GM19452 (cell line): ENCODE measurements at regions not wholly inside any gene's neighbourhood (a gene's known extent, or its start where the extent isn't known, plus 50 kb on each side); places are given as distances from the start of the nearest gene placed in this dataset.
A peak's percentile ranks its signal among the peaks of the same experiment; 100 is the strongest.
"Not testable (repeated sequence)": the region's sequence is repeated elsewhere in the genome, so short reads cannot be mapped to it uniquely, and the experiment has no call there.

Experiments
- ATAC-seq: cut with Tn5 transposase; IDR thresholded peaks from one replicate; pipeline ENCODE4 v1.9.1; 2021; ENCODE audit not compliant: unreplicated experiment

DNA sequence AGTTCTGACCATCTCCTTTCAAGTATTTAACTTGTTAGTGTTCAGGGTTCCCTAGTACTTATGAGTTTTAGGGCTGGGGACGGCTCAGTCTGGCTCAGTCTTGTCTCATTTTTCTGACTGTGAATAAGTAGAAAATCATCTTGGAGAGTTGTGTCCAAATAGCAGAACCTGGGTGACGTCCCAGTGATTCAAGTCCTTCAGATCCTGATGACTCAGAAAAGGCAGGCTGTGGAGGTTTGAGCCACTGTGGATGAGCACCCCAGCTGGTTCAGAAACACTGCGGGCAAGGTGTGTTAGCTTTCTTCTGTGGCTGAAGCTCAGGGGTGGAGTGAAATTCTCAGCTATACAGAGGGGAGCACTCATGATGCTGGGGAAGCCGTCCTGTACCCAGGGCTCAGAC, 154.4 kb upstream of the NPY start:
- ATAC-seq, result no peak

DNA sequence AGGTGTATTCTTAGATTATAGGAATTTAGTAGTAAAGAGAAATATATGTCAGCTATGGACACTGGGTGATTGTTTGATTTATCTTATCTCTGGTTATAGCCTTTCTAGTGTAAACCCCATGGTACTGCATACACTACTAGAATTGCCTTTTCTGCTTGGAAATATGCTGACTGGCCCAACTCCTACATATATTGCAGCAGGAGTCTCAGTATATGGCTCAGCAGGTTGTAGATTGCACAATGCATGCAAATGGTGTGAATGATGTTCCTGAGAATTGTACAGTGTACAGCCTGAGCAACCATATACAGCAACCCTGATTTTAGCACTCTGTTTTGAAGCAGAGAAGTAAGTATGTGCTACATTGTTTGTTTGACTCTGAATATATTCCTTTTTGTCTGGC, 153.4 kb upstream of the NPY start:
- ATAC-seq, result no peak

DNA sequence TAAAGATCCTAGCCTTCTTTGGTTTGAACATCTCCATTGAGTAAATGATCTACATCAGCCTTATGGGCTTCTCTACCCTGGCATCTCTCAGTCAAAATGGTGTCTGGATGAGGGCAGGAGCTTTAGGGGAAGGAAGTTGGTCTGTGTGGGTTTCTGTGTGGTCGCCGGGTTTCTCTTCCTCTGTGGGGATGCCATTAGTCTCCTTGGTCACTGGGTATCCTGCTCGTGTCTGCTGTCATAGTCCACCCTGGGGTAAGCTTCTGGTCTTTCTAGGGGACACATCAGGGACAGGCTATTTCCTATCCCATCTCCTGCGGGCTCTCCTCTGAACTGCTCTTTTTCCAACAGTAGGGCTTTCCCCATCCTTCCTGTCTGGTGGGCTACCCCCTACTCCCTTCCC, 150.3 kb upstream of the NPY start:
- ATAC-seq, result peak; percentile 47

DNA sequence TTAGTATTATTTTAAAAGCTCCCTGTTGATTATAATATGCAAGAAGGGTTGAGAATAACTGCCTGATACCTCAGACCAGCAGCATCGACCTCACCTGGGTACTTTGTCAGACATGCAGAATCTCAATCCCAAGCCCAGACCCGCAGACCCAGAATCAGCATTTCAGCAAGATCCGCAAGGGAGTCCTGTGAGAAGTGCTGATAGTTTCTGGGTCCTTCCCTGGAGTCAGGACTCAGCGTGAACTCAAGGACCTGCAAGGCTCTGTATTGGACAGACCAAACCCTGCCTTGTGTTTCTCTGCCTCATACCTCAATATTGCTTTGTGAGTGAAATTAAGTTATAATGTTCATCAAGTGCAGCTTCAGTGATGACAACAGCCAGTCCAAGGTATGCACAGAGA, 149.5 kb upstream of the NPY start:
- no peak for ATAC-seq

DNA sequence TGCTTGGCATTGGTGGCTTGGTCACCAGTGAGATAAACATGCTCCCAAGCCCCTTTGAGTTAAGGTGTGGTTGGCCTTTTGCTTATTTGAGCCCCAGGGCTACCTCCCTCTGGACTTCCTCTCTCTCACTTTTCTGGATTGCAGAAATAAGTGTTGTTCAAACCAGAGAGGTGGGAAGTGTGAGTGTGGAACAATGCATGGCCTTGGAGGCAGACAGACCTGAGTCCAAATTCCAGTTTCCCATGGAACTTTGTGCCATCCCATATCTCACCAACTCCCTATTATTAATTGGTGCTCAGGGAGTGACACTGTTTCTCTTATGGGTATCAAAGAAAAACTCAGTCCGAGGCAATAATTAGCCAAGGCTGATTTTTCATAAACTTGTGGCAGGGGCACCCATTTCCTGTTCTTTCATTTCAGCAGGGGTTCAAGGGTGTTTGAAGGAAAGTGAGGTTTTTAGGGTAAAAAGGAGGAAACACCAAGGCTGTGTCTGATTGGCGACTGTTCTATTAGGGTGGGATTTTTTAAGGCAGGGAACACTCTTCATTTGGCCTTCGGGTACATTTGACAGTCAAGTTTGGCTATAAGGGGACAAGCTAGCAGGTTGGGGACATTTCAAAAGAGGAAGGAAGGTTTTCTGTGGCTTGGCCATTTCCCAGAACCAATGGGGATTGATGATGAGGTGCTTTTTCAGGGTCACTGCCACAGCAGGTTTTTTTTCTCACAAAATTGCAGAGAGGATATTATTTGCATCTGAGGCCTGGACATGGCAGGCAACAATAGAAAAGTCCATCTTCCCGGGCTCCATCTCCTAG, 148.8 kb upstream of the NPY start:
- ATAC-seq, result peak; percentile 63

DNA sequence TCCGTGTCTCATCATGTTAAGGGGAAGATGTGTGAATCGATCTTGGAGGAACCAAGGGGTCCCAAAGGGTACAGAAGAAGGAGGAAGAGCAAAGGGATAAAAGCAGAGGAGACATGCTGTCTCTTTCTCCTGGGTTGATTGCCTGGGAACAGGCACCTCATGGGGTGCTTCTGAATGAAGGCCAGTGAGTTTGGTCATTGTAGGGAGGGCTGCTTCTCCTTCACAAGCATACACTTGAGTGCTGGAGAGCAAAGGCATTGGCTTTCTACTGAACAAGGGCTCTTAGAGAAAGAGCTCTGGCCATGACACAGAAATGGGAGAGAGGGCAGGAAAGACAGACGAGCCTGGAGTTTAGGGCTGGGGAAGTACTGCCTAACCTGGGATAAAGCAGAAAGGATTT, 146.7 kb upstream of the NPY start:
- no peak for ATAC-seq

DNA sequence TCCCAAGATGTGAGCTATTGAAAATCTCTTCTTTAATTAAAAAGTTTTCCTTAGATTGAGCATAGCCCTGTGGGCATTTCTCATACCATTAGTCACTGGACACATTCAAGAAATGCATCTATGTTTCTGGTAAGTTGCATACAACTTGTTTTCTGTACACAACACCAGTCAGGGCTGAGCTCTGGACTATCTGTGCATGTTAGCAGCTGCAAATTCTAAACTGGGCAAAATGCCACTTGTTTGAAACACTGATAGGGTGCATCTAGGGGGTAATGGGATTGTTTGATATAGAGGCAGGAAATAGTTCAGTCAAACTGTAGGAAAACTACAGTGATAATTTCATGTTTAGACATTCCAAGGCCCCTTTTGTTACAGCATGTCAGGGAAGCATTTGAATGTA, 145.6 kb upstream of the NPY start:
- no peak for ATAC-seq

DNA sequence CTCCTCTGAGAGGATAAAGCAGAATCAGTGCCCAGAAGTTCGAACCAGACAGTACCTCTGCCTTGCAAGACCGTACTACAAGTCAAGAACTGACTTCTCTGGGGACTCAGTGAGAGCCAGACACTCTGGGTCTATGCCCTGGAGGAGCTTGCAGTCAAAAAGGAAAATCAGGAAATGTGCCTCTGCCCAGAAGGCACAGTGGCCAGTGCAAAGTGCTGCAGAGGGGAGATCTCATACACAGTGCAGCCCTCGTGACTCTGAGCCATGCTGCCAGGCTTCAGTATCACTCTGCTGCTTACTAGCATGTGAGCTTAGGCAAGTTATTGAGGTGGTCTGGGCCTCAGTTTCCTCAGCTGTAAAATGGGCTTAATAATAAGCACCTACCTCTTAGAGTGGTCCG, 144.0 kb upstream of the NPY start:
- ATAC-seq, result no peak

DNA sequence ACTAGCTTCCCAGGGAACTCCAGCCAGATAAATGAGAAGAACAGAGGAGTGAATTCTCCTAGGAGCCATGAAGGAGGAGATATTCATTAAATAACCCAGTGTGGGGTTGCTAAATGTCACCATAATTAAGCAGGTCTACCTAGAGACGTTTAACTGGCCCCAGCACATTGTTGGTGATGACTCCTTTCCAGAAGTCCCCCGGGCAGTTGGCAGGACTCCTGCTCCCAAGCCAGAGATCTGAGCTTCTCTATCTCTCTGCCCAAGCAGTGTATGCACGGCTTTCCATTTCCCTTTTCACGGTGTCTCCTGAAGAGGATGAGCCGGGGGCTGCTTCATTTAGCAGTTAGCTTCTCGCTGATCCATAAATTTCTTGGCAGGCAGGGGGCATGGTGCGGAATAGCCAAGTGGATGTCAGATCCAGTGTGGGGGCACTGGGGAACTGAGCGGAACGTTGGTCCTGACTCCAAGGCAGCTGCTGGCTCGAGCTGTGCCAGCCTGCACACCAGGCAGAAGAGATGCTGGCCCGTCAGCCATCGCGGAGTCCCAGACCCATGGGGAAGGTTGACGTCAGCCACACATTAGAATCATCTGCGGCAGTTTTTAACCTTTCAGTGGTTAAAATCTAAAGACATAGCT, 142.0 kb upstream of the NPY start:
- no peak for ATAC-seq

DNA sequence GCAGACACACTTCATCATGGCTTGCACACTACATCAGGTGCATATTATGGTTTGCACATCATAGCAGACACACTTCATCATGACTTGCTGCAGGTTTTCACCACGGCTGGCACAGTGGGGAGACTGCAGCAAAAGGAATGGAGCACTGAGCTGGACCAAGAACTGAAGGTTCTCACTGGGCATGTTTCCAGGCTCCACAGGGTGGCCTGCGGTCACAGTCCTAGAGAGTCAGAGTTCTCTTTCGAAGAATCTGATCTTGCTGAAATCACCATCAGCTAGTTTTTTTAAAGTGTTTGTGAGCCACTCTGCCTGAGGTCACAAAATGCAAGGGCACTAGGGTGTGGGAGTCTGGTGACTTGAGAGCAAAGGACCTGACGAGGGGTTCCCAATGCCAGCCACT, 140.4 kb upstream of the NPY start:
- ATAC-seq, result no peak

DNA sequence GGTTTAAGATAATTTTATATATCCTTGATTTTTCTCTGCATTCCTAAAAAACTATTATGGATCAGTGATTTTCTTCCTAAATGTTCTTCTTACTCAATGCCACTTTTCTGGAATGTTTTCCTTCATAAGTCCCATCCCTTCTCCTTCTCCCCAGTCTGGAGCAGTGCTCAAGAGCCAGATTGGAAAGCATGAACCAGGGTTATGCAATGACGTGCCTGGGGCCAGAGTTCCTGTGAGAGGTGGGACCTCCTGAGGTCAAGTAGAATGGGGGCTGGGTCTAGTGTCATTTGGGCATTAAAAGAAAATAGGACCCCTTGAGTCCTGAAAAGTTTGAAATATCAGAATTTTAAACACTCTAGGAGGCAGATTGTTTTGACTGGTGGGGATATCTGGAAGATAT, 132.0 kb upstream of the NPY start:
- ATAC-seq, result no peak

DNA sequence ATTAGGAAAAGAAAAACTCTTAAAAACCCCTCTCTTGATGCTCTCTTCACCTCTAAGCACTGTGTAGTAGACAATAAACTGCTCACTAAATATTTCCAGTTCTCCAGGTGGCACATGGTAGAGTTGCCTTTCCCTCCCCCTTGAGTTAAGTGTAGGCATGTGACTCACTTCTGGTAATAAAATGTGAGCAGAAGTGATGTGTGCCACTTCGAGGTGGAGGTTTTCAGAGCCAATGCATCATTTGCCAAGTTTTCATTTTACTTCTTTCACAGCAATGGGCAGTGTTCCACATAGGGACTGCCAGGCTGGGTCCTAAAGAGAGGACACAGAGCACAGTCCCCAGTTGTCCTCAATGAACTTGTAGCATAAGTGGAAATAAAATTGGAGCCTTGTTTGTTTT, 131.6 kb upstream of the NPY start:
- no peak for ATAC-seq

DNA sequence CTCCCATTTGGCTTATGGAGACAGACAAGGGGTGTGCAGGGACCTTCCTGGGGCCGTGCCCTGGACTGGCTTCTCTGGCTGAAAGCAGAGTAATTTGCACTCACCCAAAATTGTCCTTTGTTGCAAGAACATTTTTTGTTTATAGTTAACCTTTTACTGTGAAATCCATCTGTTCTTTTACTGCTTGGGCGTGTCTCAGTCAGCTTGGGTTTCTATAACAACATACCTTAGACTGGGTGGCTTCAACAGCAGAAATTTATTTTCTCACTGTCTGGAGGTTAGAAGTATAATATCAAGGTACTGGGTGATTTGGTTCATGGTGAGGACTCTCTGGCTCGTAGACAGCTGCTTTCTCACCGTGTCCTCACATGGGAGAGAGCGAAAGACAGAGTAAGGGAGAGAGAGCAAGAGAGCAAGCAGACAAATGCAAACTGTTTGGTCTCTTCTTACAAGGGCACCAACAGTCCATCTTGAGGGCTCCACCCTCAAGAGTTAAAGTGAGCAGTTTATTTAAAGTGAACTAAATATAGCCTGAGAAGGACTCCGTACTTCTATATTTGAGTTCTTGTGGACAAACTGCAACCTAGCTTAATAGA, 131.0 kb upstream of the NPY start:
- no peak for ATAC-seq

DNA sequence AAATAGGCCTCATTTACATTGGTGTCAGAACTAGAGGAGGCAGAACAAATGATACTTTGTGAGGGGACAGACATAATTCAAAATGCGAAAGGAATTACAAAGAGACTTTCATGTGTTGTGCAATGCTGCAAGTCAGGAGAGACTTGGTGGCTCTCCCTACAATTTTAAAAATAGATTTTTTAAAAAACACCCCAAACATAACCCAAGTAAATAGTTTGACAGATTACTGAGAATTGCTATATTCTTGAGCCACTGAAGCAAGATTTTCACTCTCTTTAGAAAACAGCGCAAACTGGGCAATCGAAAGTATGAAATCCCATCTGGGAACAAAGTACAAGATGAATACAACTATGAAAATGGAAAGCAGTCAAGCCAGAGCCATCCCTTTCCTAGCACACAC, 126.3 kb upstream of the NPY start:
- ATAC-seq, result no peak

DNA sequence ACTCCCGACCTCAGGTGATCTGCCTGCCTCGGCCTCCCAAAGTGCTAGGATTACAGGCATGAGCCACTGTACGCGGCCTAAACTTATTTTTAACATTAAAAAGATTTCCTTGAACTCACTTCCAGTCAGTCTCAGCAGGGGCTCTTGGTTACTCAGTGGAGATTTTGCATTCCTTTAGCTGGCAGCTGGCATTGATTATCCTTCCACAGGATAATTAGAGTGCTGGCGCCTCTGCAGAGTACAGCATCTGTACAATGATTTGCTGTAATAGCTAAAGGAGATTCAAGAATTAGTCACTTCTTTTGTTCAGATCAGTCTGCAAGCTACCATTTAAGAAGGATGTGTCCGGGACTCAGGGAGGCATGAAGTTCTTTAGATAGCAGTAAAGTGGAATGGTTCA, 125.0 kb upstream of the NPY start:
- no peak for ATAC-seq

DNA sequence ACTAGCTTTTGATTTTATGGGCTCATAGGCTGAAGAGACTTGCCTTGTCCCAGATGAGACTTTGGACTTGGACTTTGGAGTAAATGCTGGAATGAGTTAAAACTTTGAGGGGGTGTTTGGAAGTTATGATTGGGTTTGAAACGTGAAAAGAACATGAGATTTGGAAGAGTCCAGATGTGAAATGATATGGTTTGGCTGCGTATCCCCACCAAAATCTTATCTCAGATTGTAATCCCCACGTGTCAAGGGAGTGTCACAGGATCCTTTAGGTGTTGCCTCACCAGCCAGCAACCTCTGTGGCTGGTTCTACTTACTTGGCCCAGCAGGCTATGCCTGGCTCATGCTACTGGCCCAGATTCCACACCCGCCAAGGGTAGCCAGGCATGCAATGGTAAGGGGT, 119.6 kb upstream of the NPY start:
- no peak for ATAC-seq

DNA sequence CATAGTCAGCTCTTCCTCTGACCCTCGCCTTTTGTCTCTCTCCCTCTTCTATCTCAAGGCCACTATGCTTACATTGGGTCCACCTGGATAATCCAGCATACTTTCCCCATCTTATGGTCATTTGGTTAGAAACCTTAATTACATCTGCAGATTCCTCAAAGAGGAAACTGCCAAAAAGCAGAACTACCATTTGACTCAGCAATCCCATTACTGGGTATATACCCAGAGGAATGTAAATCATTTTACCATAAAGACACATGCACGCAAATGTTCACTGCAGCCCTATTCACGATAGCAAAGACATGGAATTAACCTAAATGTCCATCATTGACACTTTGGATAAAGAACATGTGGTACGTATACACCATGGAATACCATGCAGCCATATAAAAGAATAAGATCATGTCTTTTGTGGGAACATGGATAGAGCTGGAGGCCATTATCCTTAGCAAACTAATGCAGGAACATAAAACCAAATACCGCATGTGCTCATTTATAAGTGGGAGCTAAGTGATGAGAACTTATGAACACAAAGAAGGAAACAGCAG, 114.8 kb upstream of the NPY start:
- no peak for ATAC-seq

DNA sequence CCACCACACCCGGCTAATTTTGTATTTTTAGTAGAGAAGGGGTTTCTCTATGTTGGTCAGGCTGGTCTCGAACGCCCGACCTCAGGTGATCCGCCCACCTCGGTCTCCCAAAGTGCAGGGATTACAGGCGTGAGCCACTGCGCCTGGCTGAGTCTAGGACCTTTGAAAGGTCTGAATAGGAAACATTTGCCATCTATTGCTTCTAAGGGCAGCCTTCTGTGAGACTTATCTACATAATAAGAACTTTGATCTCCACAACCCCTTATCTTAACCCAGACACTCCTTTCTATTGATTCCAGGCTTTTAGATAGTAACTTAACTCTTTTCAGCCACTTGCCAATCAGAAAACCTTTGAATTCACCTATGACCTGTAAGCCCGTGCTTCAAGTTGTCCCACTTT, 112.0 kb upstream of the NPY start:
- ATAC-seq, result not testable (repeated sequence)

DNA sequence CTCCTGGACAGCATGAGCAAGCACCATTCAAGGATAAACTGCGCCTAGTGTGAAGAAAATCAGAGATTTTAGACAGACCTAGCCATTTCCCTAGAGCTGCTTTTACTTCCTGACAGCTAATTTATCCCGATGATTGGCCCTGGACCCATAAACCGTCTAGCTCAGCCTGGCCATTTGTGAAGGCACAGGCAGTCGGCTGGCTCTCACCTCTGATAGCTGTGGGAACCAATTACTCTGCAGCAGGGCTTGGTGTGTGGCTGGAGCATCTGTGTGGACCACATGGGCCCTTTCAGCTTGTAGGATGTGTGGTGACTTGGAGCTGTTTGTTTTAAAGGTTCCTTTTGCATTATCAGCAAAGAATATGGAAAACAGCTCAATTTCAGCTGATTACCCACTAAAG, 111.1 kb upstream of the NPY start:
- no peak for ATAC-seq

DNA sequence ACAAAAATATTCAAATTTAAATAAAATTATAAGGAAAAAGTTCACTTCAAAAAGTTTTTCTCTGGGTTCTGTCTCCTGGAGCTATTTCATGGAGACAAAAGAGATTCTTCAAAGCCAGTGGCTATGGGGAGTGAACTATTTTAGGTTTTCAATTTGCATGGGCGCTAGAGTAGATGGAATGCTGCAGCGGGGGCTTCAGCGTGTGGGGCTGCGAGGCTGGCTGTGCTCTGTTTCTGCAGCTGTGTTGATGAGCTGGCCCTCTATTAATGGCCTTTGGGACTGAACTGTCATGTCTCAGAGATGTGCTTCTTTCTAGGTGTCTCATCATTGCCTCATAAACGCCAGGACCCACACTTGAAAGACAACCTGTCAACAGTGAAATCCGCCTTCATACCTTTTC, 108.4 kb upstream of the NPY start:
- ATAC-seq, result no peak

DNA sequence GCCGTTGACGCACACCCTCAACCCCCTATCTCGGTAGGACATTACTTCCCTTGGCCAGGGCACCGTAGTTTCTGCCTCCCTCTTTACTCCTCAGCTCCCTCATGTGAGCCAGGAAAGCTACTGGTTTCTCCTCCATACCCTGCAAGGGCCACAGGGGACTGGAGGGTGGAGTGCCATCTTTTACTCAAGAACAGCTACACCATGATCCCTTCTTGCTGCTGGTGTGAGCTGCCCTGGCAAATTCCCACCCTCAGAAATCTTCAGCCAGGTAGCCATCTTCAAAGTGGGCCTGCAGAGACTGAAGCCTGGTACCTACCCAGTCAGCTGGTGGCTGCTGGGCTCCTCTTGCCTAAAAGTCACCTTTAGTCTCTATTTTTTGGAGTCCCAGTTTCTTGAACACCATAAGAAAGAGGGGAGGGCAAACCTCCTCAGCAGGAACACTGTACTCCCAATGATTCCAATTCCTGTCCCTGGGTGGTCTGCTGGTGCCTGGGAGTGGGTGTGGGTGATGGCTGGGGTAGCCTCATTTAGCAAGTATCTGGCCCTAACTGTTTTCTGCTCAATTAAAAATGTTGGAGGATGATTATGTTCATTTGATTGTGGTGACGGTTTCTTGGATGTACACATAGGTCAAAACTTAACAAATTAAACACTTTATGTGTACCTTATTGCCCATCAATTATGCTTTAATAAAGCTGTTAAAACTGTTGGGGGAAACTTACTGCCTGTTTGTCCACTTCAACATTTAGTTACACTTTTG, 105.0 kb upstream of the NPY start:
- ATAC-seq, result no peak

DNA sequence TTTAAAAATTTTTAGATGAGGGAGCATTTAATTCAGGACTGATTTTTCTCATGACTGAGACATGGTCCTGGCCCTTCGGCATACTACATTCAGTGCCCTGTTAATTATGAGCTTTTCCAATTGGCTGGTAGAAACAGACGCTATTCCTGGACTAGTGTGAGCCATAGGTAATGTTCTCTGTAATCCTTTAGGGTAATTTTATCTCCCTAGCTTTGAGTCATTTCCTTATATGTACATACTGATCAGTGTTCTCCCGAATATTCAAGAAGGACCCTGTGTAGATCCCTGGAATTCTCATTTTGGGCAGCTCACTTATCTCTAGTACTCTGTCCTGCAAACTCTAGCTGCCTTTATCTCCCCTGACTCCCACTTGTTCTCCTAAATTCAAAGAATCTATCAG, 92.6 kb upstream of the NPY start:
- ATAC-seq, result no peak
